Spleen (tissue), 7 donors: ENCODE measurements at regions not wholly inside any gene's neighbourhood (a gene's known extent, or its start where the extent isn't known, plus 50 kb on each side); places are given as distances from the start of the nearest gene placed in this dataset.

Experiments used
- POLR2A ChIP-seq, 3 donors: fragments of 450-650 bp; IDR thresholded peaks; one replicate each; pipeline ENCODE4 v1.5.1; 2017; ENCODE audit warnings: antibody characterized with exemption in 3 of 3, mild to moderate bottlenecking in 1 of 3
- POLR2AphosphoS5 ChIP-seq, 3 donors: sonication (generic); formaldehyde crosslinking; IDR thresholded peaks; one replicate each; pipeline ENCODE4 v1.5.1; 2017; ENCODE audit warnings: antibody characterized with exemption in 3 of 3
- TF ChIP-seq, protein P1 (sequence below), 11 experiments: fragments of 200-600 bp in 7 of 11; fragments of 450-650 bp in 4 of 11; sonication (generic) in 4 of 11; IDR thresholded peaks in 8 of 11; conservative IDR thresholded peaks in 3 of 11; 1 replicate in 7 of 11; 2 replicates in 4 of 11; pipeline versions ENCODE4 v1.4.0 to v1.8.0; 2016 to 2021; ENCODE audit warnings: antibody characterized with exemption in 11 of 11, inconsistent platforms in 4 of 11, mild to moderate bottlenecking in 1 of 11
- donor health status: DM: no; HTN: no; CAD: no; lungs with moderate emphysema.
- donor health status: DM: no; HTN: no; CAD: no.
- donor health status: DM: no; HTN: no; CAD: no.

DNA sequence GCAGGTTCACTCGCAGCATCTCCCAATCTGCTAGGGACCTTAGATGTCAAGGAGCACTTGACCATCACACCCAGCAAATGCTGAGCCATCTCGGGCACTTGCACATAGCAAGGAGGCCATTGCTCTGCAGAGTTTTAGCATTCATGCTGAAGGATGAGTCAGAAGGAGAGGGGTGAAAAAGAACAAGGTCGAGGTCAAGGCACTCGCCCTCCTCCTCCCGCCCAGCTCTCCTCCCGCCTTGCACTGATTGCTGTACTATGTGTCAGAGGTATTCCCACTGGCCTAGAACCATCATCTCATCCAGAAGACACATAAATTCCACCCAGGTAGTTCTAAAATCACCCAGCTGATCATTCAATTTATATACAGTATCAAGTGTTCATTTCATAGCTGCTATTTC lies 255.1 kb upstream of the SP4 start:
- TF ChIP-seq, protein P1, sequence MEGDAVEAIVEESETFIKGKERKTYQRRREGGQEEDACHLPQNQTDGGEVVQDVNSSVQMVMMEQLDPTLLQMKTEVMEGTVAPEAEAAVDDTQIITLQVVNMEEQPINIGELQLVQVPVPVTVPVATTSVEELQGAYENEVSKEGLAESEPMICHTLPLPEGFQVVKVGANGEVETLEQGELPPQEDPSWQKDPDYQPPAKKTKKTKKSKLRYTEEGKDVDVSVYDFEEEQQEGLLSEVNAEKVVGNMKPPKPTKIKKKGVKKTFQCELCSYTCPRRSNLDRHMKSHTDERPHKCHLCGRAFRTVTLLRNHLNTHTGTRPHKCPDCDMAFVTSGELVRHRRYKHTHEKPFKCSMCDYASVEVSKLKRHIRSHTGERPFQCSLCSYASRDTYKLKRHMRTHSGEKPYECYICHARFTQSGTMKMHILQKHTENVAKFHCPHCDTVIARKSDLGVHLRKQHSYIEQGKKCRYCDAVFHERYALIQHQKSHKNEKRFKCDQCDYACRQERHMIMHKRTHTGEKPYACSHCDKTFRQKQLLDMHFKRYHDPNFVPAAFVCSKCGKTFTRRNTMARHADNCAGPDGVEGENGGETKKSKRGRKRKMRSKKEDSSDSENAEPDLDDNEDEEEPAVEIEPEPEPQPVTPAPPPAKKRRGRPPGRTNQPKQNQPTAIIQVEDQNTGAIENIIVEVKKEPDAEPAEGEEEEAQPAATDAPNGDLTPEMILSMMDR (IDR thresholded peaks at IDR 0.05 in 8 of 11, conservative IDR thresholded peaks at IDR 0.05 in 3 of 11) = no peak
- TF ChIP-seq POLR2A (IDR thresholded peaks at IDR 0.05) (no peak), POLR2AphosphoS5 (IDR thresholded peaks at IDR 0.05) (no peak)
